NCI-H748 (cell line): ENCODE measurements at regions not wholly inside any gene's neighbourhood (a gene's known extent, or its start where the extent isn't known, plus 50 kb on each side); places are given as distances from the start of the nearest gene placed in this dataset.
"Not testable (repeated sequence)": the region's sequence is repeated elsewhere in the genome, so short reads cannot be mapped to it uniquely, and the experiment has no call there.

Source experiments
- DNase-seq: peaks from one replicate; lab custom pipeline; 2025; ENCODE audit not compliant: unreplicated experiment; lab: John Stamatoyannopoulos, UW

DNA sequence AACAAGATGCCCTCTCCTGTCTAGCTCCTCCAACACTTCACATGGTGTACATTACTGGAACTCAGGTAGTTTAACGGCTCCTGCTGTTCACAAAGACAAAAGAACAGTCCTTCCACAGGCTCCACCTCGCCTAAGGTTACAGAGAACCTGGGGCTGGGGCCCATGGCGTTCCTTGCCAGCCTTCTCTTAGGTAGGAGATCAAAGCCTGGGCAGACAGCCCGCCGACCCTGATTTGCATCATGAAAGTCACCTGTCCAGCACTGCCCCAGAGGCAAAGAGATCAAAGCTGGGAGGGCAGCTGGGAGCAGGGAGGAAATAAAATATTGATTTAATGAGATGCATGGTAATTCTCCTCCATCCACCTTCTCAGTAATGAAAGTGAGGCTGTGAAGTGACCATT, 115.0 kb upstream of the SLIT3 start:
- DNase-seq, result no peak

DNA sequence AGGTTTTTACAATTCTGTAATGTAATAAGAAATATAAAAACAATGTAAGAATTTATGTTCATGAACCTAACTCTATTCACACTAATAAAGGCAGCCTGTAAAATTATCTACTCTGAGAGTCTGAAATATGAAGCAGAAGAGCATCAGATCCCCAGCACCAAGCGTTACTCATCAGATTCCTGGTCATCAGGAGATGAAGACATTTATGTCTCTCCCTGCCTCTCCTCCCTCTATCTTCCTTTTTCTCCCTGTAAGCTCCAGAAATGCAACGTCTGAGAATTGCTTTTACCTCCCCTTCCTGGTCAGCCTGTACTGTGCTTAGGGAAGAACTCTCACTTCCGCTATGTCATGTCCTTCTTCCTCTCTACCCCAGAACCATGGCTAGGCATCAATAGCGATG, 114.4 kb upstream of the SLIT3 start:
- DNase-seq, result no peak

DNA sequence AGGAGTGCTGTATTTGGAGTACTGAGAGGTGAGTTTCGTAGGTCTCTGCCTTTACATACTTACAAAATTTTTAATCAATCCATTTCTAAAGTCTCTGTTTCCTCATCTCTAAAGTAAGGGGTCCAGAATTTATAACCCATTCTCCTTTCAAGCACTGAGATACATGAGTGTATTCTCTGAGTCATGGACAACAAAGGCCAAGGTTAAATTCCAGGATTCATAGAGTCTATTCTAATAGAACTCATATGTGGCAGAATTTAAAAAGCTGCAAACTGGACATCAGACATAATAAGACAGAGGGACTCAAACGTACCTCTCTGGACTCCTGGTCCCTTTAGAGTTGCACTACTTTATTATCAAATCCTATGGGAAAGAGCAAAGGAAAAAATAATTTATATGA, 112.5 kb upstream of the SLIT3 start:
- no peak for DNase-seq

DNA sequence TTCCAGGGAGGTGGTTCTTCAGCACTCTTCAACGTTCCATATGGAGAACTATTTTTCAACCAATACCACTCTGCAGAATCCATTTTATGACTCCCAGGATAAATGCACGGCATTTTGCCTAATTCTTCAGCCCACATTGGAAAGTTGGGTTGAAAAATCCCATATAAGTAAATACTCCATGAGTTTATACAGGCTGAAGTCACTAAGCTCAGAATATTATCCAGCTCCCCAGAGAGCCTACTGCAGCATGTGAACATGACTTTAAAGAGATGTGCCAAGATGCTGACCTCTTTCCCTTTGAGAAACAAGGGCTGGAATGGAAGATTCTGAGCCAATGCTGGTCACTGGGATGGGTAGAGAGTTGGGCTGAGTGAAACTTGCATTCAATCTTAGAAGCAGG, 111.9 kb upstream of the SLIT3 start:
- DNase-seq, result no peak

DNA sequence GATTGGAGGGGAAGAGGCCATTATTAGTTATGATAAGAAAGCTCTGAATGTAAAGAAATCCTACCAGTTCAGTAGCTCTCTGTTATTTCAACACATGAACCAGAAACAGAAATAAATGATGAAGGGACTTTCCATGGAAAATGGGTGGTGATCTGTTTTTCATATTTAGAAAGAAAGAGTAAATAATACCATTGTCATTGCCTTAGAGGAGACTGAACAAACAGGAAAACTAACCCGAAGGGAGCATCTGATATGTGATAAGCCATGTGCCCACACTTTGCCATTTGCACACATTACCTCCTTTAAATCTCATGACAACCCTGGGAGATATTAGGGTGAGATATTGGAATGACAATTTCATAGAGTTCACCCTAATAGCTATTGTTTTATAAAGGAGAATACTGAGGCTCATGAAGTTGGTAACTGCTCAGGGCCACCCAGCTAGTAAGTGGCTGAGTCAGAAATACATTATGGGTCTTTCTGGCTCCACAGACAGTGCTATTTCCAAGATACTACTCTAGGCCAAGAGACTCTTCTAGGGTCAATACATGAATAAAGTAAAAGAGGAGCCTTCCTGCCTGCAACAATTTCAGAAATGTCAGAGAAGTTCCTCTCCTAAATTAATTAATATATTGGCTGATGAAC, 111.0 kb upstream of the SLIT3 start:
- no peak for DNase-seq

DNA sequence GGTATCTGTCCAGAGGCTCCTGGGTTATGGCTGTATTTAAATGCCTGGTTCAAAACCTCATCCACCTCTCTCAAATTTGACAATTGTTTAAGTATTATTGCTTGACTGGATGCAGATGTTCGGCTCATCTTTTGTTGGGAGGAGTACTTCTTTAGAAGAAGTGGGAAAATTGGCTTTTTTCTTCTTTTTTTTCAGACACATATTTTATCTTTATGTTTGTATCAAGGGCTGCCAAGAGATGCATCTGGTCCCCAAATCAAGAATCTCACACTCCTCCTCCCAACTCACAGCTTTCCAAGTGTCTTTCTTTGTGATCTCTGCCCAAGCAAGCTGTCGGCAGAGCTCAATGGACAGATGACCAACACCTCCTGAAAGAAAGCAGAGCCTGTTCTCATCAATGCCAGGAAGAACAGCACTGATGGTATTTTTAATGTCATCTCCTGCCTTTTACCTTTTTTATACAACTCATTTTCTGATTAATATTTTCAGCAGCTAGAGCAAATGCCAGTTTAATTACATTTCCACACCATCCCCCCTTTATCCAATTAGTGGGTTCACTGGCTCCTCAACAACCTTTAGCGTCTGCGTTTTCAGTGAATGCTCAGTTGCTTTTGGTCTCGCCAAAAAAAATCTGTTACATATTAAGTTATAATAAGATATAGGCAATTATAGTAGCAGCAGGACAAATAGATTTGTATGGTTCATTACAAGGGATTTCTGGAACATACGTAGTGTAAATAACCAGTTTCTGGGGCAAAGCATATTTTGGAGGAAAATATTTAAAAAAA, 110.3 kb upstream of the SLIT3 start:
- no peak for DNase-seq

DNA sequence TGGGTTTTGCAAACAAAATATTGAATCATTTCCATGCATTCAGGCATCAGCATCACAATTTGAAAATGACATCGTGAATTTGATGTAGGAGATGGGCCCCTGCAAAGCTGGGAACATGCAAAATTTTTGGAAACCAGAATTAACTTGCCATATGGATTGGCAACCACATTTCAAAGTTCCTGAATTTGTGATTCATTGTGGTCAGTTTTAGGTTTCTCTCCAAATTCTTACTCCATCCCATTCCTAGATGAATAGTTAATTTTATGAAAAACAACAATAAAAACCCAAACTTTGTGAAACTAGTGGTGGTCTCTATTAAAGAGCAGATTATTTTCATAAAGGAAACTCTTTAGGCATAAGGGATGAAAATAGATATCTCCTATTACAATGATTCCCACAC, 107.8 kb upstream of the SLIT3 start:
- DNase-seq, result no peak

DNA sequence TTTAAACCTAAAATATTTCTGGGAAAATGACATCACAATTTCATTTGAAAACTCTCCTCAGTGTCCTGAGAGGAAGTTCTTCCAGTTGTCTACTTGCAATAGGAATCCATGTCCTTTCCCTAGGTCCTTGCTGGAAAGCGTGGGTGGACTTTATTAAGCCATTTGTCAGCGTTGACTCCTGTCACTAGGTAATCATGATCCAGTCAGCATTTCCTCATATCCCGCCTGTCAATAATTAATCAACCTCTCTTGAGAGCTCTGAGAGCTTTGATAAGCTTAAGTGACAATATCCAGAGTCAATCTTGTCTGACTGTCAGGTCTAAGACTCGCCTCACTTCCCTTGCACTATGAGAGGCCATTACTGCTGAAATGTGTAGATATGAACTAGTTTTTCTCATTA, 107.2 kb upstream of the SLIT3 start:
- no peak for DNase-seq

DNA sequence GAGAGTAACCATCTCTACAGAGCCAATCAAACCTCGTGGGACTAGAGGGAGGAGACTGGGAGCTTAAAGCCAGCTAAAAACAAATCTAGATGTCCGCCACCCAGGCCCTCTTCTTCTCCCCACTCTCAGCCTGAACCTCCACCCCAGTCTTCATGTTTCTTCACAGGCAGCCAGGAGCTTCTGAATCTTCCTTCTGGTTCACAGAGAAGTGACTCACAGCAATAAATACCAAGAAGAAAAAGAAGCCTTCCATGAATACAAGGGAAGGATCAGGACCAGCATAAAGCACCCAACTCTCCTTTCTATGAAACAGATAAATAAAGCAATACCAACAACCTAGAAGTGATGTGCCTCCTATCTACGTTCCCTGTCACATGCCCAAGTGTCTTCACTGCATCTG, 103.3 kb upstream of the SLIT3 start:
- DNase-seq, result no peak

DNA sequence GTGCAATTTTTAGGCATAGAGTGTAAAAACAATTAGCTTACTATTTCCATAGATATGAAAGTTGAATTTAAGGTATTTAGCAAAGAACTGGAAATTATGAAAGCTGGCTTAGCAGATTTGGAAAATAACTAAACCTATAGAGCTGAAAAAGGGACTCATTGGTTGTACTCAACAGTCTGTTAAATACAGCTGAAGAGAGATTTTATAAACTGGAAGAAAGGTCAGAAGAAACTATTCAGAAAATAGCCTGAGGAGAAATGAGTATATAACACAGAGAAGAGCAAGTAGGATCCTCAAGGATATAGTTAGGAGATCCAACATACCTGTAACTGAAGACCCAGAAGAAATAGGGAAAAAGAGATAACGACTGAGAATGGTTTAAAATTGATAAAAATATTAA, 97.6 kb upstream of the SLIT3 start:
- no peak for DNase-seq

DNA sequence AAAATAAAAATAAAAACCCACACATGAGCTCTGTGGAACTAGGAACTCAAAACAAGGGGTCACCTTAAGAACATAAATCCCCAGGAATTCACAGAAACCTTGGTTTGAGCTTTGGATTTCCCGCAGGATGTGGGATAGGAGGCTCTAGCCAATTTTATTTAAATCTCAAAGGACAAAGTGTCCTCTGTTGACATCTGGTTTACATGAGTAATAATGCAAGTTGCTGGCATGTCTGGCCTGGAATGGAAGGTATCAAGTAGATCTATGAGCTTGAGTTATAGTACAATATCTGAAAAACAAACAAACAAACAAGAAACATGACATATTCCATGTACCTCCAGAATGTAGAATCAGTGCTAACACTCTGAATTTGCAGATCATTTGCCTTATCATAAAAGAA, 94.2 kb upstream of the SLIT3 start:
- DNase-seq, result no peak

DNA sequence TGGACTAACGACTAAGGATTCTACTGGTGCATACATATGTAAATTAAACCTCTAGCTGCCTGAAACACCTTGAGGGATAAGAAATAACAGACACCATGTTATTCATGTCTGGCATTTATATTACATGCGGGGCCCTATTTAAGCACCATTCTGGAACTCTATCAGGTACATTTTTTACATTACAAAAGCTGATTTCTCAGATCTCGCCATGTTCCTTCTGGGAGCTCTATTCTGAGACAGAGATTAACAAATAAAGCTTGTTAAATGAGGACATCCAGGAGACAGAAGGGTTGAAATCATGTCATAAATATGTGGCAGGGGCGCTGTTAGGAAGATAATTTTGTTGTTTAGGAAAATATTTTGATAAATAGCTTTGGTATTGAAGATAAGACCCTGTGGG, 93.4 kb upstream of the SLIT3 start:
- no peak for DNase-seq

DNA sequence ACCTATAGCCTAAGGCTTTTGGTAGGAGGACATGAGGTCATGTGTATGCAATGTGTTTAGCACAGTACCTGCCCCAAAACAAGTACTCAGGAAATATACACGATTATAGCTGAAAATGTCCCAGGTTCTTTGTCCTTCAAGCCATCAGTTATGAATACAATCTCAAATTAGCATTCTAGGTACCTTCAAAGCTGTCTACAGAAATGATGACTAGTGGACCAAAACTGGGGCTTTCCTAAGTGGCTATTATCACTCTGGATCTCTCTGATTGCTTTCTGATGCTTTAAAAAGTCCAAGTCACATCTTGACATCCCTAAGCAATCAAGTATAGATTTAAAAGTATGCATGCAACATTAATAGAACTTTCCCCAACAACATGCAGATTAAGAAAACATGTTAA, 93.0 kb upstream of the SLIT3 start:
- no peak for DNase-seq

DNA sequence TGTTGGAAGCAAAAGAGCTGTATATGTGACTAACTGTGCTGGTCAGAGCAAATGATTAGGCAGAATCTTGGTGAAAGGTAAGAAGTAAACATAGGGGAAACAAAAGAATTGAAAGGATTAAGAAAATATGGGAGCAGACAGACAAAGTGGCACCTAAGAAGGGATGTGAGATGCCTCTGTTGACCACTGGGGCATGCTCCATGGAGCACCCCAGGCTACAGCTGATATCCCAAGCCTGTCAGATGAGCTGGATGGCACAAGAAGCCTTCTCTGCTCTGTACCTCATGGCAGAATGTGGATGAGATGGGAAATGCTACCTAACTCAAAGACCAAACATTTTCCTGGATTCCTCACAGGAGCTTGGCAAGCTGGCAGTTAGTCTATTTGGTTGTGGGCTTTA, 89.3 kb upstream of the SLIT3 start:
- no peak for DNase-seq

DNA sequence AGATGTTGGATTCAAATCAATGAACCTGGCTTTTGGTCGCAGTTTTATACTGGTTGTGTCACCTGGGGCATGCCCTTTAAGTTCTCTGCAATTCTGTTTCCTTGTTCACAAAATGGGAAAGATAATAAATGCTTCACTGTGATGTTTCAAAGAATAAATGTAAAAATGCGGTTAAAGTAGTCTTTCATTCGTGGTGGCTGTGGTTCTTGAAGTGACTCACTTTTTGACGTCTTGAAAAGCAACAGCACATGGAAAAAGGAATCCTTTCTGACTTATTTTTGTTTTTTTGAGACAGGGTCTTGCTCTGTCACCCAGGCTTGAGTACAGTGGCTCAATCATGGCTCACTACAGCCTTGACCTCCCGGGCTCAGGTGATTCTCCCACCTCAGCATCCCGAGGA, 88.4 kb upstream of the SLIT3 start:
- no peak for DNase-seq

DNA sequence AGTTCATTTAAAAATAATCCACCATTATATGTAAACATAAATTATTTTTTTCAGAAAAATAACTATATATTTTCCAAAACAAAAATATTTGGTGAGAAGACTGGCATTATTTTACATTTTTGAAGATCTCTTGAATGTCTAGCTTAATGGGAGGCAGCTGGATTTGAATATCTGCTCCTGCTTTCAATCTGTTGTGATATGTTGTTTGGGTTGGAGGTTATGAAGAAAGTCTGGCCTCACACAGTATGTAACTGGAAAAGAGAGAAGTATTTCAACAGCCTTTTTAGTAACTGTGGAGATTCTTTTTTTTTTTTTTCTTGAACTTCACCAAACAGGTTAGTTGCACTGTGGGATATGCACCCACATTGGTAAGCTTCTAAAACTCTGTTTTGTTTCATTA, 84.7 kb upstream of the SLIT3 start:
- no peak for DNase-seq

DNA sequence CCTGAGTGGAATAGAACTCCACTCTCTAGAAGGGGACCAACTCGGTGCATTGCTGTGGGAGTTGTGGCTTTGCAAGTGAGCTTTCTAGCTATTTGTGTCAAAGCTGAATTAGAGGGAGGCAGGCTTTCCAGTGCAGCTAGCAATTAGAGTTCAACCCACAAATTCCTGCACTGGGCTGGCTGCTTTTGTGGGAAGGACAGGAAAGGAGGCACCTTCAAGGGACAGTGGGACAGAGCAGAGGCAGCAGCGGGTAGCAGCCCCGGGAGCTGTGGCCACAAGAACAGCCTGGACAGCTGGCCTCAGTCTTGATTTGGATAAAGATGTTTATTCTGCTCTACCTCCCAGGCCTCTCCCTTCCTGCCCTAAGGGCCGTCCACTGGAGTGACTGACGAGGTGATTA, 83.7 kb upstream of the SLIT3 start:
- no peak for DNase-seq

DNA sequence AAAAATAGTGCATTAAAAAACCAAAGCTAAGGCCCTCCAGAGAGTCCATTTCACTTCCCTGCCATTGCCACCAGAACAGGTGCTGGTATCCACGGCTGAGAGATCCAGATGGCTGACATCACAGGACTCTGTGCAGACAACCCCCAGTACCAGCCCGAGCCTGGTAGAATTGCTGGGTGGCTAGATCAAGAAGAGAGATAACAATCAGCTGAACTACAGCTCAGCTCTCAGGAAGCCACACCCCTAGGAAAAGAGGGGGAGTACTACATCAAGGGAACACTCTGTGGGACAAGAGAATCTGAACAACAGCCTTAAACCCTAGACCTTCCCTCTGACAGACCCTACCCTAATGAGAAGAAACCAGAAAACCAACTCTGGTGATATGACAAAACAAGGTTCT, 73.8 kb upstream of the SLIT3 start:
- no peak for DNase-seq

DNA sequence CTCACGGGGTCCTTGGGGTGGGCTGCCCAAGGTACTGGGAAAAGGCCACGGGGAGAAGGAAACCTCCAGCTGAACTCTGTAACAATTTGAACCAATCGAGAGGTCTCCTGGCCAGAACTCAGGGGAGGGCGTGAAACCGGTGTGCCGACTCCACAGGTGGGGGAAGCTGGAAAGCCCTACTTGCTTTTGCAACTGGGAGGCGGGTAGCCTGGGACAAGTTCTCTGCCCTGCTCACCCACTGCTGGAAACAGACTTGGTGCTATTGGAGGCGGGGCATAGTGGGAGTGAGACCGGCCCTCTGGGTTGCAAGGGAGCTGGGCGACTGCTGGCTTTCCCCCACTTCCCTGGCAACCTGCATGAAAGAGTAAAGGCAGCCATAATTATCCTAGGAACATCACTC, 73.2 kb upstream of the SLIT3 start:
- DNase-seq, result no peak

DNA sequence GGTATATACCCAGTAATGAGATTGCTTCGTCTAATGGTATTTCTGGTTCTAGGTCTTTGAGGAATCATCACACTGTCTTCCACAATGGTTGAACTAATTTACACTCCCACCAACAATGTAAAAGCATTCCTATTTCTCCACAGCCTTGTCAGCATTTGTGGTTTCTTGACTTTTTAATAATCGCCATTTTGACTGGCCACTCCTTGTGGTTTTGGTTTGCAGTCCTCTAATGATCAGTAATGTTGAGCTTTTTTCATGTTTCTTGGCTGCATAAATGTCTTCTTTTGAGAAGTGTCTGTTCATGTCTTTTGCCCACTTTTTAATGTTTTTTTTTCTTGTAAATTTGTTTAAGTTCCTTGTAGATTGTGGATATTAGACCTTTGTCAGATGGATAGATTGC, 70.9 kb upstream of the SLIT3 start:
- DNase-seq, result not testable (repeated sequence)

DNA sequence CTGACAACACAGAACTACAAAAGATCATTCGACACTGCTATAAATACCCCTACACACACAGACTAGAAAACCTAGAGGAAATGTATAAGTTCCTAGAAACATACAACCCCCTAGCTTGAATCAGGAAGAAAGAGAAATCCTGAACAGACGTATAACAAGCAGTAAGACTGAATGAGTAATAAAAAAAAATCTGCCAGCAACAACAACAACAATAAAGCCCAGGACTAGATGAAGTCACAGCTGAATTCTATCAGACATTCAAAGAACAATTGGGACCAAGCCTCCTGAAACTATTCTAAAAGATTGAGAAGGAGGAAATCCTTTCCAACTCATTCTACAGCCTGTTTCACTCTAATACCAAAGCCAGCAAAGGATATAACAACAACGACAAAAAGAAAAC, 68.2 kb upstream of the SLIT3 start:
- DNase-seq, result no peak

DNA sequence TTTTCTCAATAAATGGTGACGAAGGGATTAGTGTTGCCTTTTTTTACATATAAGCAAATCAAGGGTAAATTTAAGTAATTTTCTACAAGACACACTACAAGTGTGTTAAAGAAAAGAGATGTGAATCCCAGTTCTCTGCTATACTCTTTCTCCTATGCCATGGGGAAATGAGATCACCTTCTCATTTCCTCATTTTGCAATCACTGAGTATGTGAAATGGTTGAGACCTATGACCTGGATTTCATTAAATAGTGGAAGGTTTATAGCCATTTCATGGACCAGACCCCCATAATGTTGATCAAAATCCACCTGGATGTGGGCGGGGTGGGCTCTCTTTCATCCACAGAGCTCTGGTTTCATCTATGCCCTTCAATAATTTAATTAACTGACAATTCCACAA, 66.9 kb upstream of the SLIT3 start:
- no peak for DNase-seq

DNA sequence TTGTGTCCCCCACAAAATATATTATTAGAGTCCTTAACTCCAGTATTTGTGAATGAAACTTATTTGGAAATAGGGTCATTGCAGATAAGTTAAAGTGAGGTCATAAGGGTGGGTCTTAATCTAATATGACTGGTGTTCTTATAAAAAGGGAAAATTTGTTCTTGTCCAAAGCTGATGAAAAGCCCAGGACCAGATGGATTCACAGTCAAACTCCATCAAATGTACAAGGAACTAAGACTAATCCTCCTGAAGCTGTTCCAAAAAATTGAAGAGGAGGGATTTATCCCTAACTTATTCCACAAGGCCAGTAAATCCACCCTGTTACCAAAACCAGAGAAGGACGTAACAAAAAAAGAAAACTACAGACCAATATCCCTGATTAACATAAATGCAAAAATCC, 56.4 kb upstream of the SLIT3 start:
- no peak for DNase-seq
